ENCODE measurements at regions not wholly inside any gene's neighbourhood (a gene's known extent, or its start where the extent isn't known, plus 50 kb on each side); places are given as distances from the start of the nearest gene placed in this dataset.
A peak's percentile ranks its signal among the peaks of the same experiment; 100 is the strongest.
"Not testable (repeated sequence)": the region's sequence is repeated elsewhere in the genome, so short reads cannot be mapped to it uniquely, and the experiment has no call there.

GRCh38 chr4:112951362-112952312 lies 97.8 kb upstream of the ANK2 start:
- no peak for TF ChIP-seq ISL1 (CRISPR knock-in tag; IDR thresholded peaks at IDR 0.05)
- TF ChIP-seq CREB5 (CRISPR knock-in tag; IDR thresholded peaks at IDR 0.05; ENCODE audit: low read depth), result no peak
- no peak for TF ChIP-seq ZFP30 (CRISPR knock-in tag; IDR thresholded peaks at IDR 0.05)
- TF ChIP-seq TOX (CRISPR knock-in tag; IDR thresholded peaks at IDR 0.05; ENCODE audit: borderline replicate concordance), result no peak
- no peak for ATAC-seq

GRCh38 chr4:112952313-112952700 lies 97.1 kb upstream of the ANK2 start:
- ATAC-seq, result no peak
- TF ChIP-seq GLIS3 (CRISPR knock-in tag; IDR thresholded peaks at IDR 0.05) (no peak), PATZ1 (CRISPR knock-in tag; IDR thresholded peaks at IDR 0.05; ENCODE audit: borderline replicate concordance) (no peak), OSR1 (CRISPR knock-in tag; IDR thresholded peaks at IDR 0.05) (no peak), ZFP3 (CRISPR knock-in tag; IDR thresholded peaks at IDR 0.05) (no peak), TOX (CRISPR knock-in tag; IDR thresholded peaks at IDR 0.05; ENCODE audit: borderline replicate concordance) (no peak), RARB (CRISPR knock-in tag; IDR thresholded peaks at IDR 0.05) (no peak), ARNTL (CRISPR knock-in tag; IDR thresholded peaks at IDR 0.05; ENCODE audit: borderline replicate concordance, low read depth) (no peak), ZNF70 (CRISPR knock-in tag; IDR thresholded peaks at IDR 0.05) (no peak), CREB5 (CRISPR knock-in tag; IDR thresholded peaks at IDR 0.05; ENCODE audit: low read depth) (no peak), PPARA (CRISPR knock-in tag; IDR thresholded peaks at IDR 0.05; ENCODE audit: borderline replicate concordance) (no peak), CSDC2 (CRISPR knock-in tag; IDR thresholded peaks at IDR 0.05) (no peak)

- no peak for ATAC-seq
- TF ChIP-seq PPARA (CRISPR knock-in tag; IDR thresholded peaks at IDR 0.05; ENCODE audit: borderline replicate concordance) (no peak), ZC3H10 (CRISPR knock-in tag; IDR thresholded peaks at IDR 0.05) (no peak), ESRRG (CRISPR knock-in tag; IDR thresholded peaks at IDR 0.05) (no peak)
These were observed 96.2 kb upstream of the ANK2 start for GRCh38 chr4:112953262-112953661.

GRCh38 chr4:112954286-112954685 lies 95.2 kb upstream of the ANK2 start:
- ATAC-seq, result no peak
- 0 out of 2 replicates have a peak, but pooled peaks have one; percentile 23 for TF ChIP-seq ISL1 (CRISPR knock-in tag; IDR thresholded peaks at IDR 0.05)
- TF ChIP-seq RARB (CRISPR knock-in tag; IDR thresholded peaks at IDR 0.05), result no peak
- no peak for TF ChIP-seq ZNF565 (CRISPR knock-in tag; conservative IDR thresholded peaks at IDR 0.05; ENCODE audit: low read depth)

GRCh38 chr4:112956484-112956896 lies 93.0 kb upstream of the ANK2 start:
- TF ChIP-seq ZNF565 (CRISPR knock-in tag; conservative IDR thresholded peaks at IDR 0.05; ENCODE audit: low read depth) (no peak), TOX (CRISPR knock-in tag; IDR thresholded peaks at IDR 0.05; ENCODE audit: borderline replicate concordance) (no peak), PPARA (CRISPR knock-in tag; IDR thresholded peaks at IDR 0.05; ENCODE audit: borderline replicate concordance) (no peak), TCF4 (CRISPR knock-in tag; IDR thresholded peaks at IDR 0.05; ENCODE audit: borderline replicate concordance) (no peak)
- ATAC-seq, result no peak

GRCh38 chr4:112957764-112958163 lies 91.7 kb upstream of the ANK2 start:
- not testable (repeated sequence) for ATAC-seq
